ENCODE measurements at regions not wholly inside any gene's neighbourhood (a gene's known extent, or its start where the extent isn't known, plus 50 kb on each side); places are given as distances from the start of the nearest gene placed in this dataset.
"Not testable (repeated sequence)": the region's sequence is repeated elsewhere in the genome, so short reads cannot be mapped to it uniquely, and the experiment has no call there.

DNA sequence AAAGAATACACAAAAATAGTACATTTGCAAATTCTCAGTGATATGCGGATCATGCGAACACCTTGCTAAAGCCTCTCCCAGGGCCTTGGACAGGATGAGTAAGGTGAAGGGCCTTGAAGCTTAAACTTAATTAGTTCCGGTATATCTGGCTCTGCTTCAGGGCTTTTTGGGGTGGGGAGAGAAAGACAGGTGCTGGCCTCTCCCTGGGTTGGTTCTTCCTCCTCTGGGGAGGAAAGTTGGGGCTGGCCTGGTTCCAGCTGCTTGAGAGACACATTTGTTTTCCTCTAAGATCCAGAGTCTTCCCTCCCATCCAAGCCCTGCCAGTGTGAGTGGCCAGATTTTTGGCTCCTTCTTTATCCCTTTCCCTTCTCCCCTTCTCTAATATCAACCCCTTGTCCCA lies 64.7 kb upstream of the EPHB3 start:
- H3K4me3 ChIP-seq, result no peak overlapping the region
- DNase-seq (ENCODE audit: low spot score), result no peak
- H3K36me3 ChIP-seq, result no peaks in the 10 kb centered on the region
- H3K9me3 ChIP-seq, result peaks cover 0 to 3% of the 10 kb centered on the region in 2 donors
- TF ChIP-seq, protein P1, sequence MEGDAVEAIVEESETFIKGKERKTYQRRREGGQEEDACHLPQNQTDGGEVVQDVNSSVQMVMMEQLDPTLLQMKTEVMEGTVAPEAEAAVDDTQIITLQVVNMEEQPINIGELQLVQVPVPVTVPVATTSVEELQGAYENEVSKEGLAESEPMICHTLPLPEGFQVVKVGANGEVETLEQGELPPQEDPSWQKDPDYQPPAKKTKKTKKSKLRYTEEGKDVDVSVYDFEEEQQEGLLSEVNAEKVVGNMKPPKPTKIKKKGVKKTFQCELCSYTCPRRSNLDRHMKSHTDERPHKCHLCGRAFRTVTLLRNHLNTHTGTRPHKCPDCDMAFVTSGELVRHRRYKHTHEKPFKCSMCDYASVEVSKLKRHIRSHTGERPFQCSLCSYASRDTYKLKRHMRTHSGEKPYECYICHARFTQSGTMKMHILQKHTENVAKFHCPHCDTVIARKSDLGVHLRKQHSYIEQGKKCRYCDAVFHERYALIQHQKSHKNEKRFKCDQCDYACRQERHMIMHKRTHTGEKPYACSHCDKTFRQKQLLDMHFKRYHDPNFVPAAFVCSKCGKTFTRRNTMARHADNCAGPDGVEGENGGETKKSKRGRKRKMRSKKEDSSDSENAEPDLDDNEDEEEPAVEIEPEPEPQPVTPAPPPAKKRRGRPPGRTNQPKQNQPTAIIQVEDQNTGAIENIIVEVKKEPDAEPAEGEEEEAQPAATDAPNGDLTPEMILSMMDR (IDR thresholded peaks at IDR 0.05), result no peak
- H3K27me3 ChIP-seq, result peaks cover 2 to 6% of the 10 kb centered on the region in 2 donors
- H3K4me1 ChIP-seq, result peaks cover 0 to 4% of the 10 kb centered on the region in 2 donors
- no peak overlapping the region for H3K27ac ChIP-seq

DNA sequence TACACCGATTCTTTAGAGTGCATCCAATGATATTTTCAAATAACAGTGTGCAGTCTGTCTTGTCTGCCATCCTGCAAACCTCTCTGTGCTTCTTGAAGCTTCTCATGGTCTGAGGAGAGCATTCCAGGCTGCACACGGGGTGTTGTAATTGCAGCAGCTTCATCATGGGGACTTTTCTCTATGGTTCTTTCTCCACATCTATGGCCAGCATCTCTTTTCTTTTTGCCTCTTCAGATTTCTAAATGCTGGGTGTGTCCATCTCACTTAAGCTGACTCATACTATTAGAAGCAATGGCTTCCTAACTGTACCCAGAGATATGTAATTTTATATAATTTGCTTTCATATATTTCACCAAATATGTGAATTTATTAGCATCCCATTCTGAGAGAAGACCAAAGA lies 63.8 kb upstream of the EPHB3 start:
- no peak for DNase-seq (ENCODE audit: low spot score)
- H3K4me1 ChIP-seq, result no peaks in the 10 kb centered on the region
- H3K27ac ChIP-seq, result no peak overlapping the region
- H3K9me3 ChIP-seq, result peaks cover 0 to 9% of the 10 kb centered on the region in 2 donors
- H3K4me3 ChIP-seq, result no peak overlapping the region
- H3K36me3 ChIP-seq, result no peaks in the 10 kb centered on the region
- TF ChIP-seq, protein P1 (IDR thresholded peaks at IDR 0.05), result no peak
- H3K27me3 ChIP-seq, result peaks cover 0 to 2% of the 10 kb centered on the region in 2 donors

DNA sequence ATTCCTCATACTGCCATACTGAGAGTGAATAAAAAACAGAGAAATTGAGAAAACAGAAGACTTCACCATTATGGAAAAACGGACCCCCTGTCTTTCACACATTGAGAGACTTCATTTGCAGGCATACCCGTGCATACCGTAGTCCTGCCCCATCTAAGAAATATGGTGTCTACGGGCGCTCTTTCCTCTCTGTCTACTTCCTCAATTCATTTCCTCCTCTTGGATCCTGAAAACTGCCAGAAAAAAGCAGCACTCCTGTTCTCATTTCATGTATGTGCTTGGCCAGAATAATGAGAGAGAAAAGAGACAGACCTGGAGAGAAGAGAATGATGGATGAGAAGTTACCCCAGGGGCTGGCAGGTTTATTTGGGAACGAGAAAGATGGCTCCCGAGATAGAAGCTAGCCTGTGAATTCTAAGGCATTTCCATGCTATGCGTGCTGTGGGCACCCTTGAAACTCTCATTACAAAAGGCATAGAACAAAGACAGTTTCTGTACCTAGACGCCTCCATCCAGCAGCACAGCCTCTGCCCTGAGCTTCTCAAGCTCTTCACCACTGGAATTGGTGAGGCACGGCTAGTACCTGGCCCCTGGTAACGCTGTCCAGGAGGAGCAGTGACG lies 62.5 kb upstream of the EPHB3 start:
- no peaks in the 10 kb centered on the region for H3K4me1 ChIP-seq
- H3K9me3 ChIP-seq, result peaks cover 0 to 9% of the 10 kb centered on the region in 2 donors
- no peak overlapping the region for H3K27ac ChIP-seq
- H3K36me3 ChIP-seq, result no peaks in the 10 kb centered on the region
- DNase-seq (ENCODE audit: low spot score), result no peak
- H3K27me3 ChIP-seq, result no peaks in the 10 kb centered on the region
- TF ChIP-seq, protein P1 (IDR thresholded peaks at IDR 0.05), result no peak
- no peak overlapping the region for H3K4me3 ChIP-seq

DNA sequence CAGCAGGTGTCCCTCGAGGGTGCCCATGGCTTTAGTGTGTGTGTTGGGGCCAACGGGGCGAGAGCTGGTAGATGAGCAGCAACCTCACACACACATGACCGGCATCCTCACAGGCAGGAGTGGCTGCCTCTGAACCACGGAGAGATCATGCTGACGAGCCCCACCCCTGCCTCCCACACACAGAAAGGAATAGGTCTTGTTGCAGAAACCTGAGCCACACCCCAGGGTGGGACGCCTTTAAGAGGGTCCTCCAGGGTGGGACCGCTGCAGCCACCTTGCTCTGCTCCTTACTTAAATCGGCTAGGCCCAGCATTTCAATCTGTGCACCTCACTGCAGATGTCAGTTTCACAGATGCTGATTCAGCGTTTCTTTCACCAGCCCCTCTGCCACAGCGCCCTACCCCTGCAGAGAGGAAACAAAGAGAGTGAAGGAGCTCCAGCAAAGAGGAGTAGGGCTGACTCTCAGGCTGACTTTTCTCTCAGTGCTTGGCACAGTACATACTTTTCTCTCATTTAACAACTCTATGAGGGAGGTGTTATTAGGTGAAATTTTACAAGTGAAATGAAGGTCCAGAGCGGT lies 61.2 kb upstream of the EPHB3 start:
- H3K4me3 ChIP-seq, result no peak overlapping the region
- no peaks in the 10 kb centered on the region for H3K27me3 ChIP-seq
- TF ChIP-seq, protein P1 (IDR thresholded peaks at IDR 0.05), result no peak
- no peaks in the 10 kb centered on the region for H3K36me3 ChIP-seq
- peaks cover 0 to 9% of the 10 kb centered on the region in 2 donors for H3K9me3 ChIP-seq
- DNase-seq (ENCODE audit: low spot score), result no peak
- H3K27ac ChIP-seq, result no peak overlapping the region
- H3K4me1 ChIP-seq, result no peaks in the 10 kb centered on the region

DNA sequence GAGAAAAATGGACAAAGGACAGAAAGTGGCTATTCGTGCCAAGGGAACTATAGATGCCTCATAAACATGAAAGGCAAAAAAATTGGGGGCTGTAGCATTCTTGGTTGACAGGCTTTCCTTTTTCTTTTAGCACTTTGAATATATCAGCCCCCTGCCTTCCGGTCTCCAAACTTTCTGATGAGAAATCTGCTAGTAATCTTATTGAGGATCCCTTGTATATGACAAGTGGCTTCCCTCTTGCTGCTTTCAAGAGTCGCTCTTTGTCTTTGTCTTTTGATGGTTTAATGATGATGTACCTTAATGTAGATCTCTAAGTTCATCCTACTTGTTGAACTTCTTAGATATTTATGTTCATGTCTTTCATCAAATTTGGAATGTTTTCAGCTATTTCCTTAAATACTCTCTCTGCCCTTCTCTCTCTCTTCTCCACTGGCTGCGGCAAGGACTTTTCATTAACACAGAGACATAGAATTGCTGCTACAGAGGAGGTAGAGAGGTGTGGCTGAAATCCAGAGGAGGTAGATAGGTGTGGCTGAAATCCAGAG lies 59.4 kb upstream of the EPHB3 start:
- Histone ChIP-seq H3K36me3 (no peaks in the 10 kb centered on the region), H3K9me3 (peaks cover 0 to 9% of the 10 kb centered on the region in 2 donors), H3K27ac (no peak overlapping the region), H3K4me1 (no peaks in the 10 kb centered on the region), H3K27me3 (no peaks in the 10 kb centered on the region), H3K4me3 (no peak overlapping the region)
- no peak for DNase-seq (ENCODE audit: low spot score)
- TF ChIP-seq, protein P1 (IDR thresholded peaks at IDR 0.05), result no peak

DNA sequence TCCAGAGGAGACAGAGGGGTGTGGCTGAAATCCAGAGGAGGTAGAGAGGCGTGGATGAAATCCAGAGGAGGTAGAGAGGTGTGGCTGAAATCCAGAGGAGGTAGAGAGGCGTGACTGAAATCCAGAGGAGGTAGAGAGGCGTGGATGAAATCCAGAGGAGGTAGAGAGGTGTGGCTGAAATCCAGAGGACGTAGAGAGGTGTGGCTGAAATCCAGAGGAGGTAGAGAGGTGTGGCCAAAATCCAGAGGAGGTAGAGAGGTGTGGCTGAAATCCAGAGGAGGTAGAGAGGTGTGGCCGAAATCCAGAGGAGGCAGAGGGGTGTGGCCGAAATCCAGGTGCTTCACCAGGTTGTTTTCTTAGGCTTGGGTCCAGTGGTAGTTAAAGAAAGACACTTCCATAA lies 58.7 kb upstream of the EPHB3 start:
- DNase-seq (ENCODE audit: low spot score); H3K9me3 ChIP-seq; H3K4me1 ChIP-seq; H3K36me3 ChIP-seq; H3K27me3 ChIP-seq; H3K27ac ChIP-seq; H3K4me3 ChIP-seq: not testable (repeated sequence)

Measured in right atrium auricular region (tissue), 2 donors.